ENCODE measurements at regions not wholly inside any gene's neighbourhood (a gene's known extent, or its start where the extent isn't known, plus 50 kb on each side); places are given as distances from the start of the nearest gene placed in this dataset.
"Not testable (repeated sequence)": the region's sequence is repeated elsewhere in the genome, so short reads cannot be mapped to it uniquely, and the experiment has no call there.

DNA sequence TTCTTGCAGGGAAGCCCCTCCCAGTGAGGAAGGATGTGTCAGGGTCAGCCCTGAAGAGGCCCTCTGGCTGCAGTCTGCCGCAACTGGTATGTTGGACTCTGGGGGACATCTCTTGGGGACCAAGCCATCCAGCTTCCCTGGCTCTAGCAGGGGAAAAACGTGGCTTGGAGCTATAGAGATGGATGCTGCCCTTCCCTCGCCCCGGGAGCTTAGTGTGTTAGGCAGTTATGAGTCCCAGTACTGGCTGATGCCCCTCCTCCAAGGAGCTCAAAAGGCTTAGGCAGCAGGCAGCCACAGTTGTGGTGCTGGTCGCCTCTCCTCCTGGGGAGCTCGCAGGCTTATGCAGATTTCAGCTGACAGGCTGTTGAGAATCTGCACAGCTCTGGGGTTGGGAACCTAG, 353.1 kb upstream of the GBE1 start:
- DNase-seq (no peak), ATAC-seq (no peak)
- no peaks in the 10 kb centered on the region for H3K36me3 ChIP-seq
- intact Hi-C loops (cut with DNase I) = no loop called here
- WGBS, 4 donors = 77 to 87% (median 80%) methylated on average over 2 to 6 of the region's 6 CpGs
- TF ChIP-seq, protein P1, sequence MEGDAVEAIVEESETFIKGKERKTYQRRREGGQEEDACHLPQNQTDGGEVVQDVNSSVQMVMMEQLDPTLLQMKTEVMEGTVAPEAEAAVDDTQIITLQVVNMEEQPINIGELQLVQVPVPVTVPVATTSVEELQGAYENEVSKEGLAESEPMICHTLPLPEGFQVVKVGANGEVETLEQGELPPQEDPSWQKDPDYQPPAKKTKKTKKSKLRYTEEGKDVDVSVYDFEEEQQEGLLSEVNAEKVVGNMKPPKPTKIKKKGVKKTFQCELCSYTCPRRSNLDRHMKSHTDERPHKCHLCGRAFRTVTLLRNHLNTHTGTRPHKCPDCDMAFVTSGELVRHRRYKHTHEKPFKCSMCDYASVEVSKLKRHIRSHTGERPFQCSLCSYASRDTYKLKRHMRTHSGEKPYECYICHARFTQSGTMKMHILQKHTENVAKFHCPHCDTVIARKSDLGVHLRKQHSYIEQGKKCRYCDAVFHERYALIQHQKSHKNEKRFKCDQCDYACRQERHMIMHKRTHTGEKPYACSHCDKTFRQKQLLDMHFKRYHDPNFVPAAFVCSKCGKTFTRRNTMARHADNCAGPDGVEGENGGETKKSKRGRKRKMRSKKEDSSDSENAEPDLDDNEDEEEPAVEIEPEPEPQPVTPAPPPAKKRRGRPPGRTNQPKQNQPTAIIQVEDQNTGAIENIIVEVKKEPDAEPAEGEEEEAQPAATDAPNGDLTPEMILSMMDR (IDR thresholded peaks at IDR 0.05) = no peak
- TF ChIP-seq POLR2A (IDR thresholded peaks at IDR 0.05) = no peak
- no peak overlapping the region for H3K27ac ChIP-seq
- H3K4me3 ChIP-seq = no peak overlapping the region
- no peaks in the 10 kb centered on the region for H3K4me1 ChIP-seq
- H3K9me3 ChIP-seq = peaks cover 0 to 29% (median 4%) of the 10 kb centered on the region in 12 donors
- no peaks in the 10 kb centered on the region for H3K27me3 ChIP-seq

DNA sequence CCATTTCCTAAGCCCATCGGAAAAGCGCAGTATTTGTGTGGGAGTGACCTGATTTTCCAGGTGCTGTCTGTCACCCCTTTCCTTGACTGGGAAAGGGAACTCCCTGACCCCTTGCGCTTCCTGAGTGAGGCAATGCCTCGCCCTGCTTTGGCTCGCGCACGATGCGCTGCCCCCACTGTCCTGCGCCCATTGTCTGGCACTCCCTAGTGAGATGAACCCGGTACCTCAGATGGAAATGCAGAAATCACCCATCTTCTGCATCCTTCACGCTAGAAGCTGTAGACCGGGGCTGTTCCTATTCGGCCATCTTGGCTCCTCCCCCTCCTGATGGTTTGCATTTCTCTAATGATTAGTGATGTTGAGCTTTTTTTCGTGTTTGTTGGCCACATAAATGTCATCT, 349.3 kb upstream of the GBE1 start:
- DNase-seq; H3K27me3 ChIP-seq; H3K36me3 ChIP-seq; H3K4me1 ChIP-seq; H3K27ac ChIP-seq; H3K4me3 ChIP-seq; ATAC-seq; intact Hi-C loops (cut with DNase I): not testable (repeated sequence)
- WGBS, 4 donors = 87 to 95% (median 93%) methylated on average over 14 of the region's 14 CpGs
- peaks cover 0 to 24% (median 4%) of the 10 kb centered on the region in 12 donors for H3K9me3 ChIP-seq

GRCh38 chr3:82103241-82103640, 341.8 kb upstream of the GBE1 start:
- Histone ChIP-seq H3K36me3 (no peaks in the 10 kb centered on the region), H3K4me3 (no peak overlapping the region), H3K27me3 (no peaks in the 10 kb centered on the region), H3K9me3 (peaks cover 0 to 6% (median 0%) of the 10 kb centered on the region in 12 donors), H3K27ac (no peak overlapping the region), H3K4me1 (no peaks in the 10 kb centered on the region)
- ATAC-seq = no peak
- TF ChIP-seq, protein P1 (IDR thresholded peaks at IDR 0.05) = no peak
- TF ChIP-seq POLR2A (IDR thresholded peaks at IDR 0.05) = no peak
- intact Hi-C loops (cut with DNase I) = no loop called here
- 87 to 91% (median 88%) methylated on average over 1 of the region's 1 CpG for WGBS, 4 donors
- no peak for DNase-seq

DNA sequence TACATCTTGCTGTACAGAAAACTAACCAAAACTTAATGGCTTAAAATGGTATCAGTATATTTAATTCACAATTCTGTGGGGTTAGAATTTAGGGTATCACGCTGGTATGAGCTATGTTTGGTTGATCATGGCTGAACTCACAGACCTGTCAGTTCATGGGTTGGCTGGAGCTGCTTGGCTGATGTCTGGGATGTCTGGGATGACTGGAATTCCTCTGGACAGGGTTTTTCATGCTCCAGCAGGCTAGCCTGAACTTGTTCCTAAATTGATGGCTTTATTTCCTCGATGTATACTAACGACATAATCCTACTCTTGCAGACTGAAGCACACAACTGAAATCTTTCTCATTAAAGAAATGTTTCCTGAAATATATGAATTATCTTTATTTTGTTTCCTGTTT, 338.9 kb upstream of the GBE1 start:
- DNase-seq (peak in 1 of 5 donors; percentile 29), ATAC-seq (peak in 2 of 4 donors; percentile 67 to 82)
- Histone ChIP-seq H3K36me3 (no peaks in the 10 kb centered on the region), H3K27me3 (no peaks in the 10 kb centered on the region), H3K4me1 (no peaks in the 10 kb centered on the region), H3K27ac (no peak overlapping the region), H3K4me3 (no peak overlapping the region), H3K9me3 (peaks cover 0 to 6% (median 0%) of the 10 kb centered on the region in 12 donors)
- no peak for TF ChIP-seq POLR2A (IDR thresholded peaks at IDR 0.05)
- TF ChIP-seq, protein P1 (IDR thresholded peaks at IDR 0.05) = no peak
- 36 to 41% (median 38%) methylated on average over 3 of the region's 3 CpGs for WGBS, 4 donors
- intact Hi-C loops (cut with DNase I) = no loop called here

DNA sequence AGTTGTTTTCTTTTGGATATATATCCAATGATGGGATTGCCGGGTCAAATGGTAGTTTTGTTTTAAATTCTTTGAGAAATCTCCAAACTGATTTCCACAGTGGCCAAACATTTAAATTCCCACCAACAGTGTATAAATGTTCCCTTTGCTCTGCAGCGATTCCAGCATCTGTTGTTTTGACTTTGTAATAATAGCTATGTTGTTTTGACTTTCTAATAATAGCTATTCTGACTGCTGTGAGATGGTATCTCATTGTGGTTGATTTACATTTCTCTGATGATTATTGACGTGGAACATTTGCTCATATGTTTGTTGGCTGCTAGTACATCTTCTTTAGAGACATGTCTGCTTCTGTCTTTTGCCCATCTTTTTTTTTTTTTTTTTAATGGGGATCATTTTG, 332.2 kb upstream of the GBE1 start:
- no peak for DNase-seq
- H3K27me3 ChIP-seq = no peaks in the 10 kb centered on the region
- no peak for ATAC-seq
- no peaks in the 10 kb centered on the region for H3K4me1 ChIP-seq
- H3K4me3 ChIP-seq = no peak overlapping the region
- TF ChIP-seq POLR2A (IDR thresholded peaks at IDR 0.05) = no peak
- 65 to 81% (median 74%) methylated on average over 3 of the region's 3 CpGs for WGBS, 4 donors
- no peak overlapping the region for H3K27ac ChIP-seq
- H3K36me3 ChIP-seq = no peaks in the 10 kb centered on the region
- intact Hi-C loops (cut with DNase I) = no loop called here
- no peaks in the 10 kb centered on the region for H3K9me3 ChIP-seq

Measured in heart left ventricle (tissue), 16 donors.